ENCODE measurements at regions not wholly inside any gene's neighbourhood (a gene's known extent, or its start where the extent isn't known, plus 50 kb on each side); places are given as distances from the start of the nearest gene placed in this dataset.

GRCh38 chr1:191255354-191256054, 777.8 kb upstream of the BRINP3 start:
- peak overlapping the region; percentile 27 for H3K27ac ChIP-seq (ENCODE audit: low read length)
- no peak overlapping the region for H3K4me2 ChIP-seq (ENCODE audit: insufficient read depth, low read length)
- H3K9ac ChIP-seq (ENCODE audit: low read depth, low read length): no peak overlapping the region
- peak; percentile 98 for ATAC-seq (ENCODE audit: insufficient read depth, low read depth)
- peak overlapping the region; percentile 36; the same call in 1 of the 2 replicates for H2AFZ ChIP-seq (ENCODE audit: low read depth, low read length)
- no peaks in the 10 kb centered on the region for H4K20me1 ChIP-seq (ENCODE audit: insufficient read depth, low read length)
- H3K79me2 ChIP-seq (ENCODE audit: insufficient read depth, low read length): no peaks in the 10 kb centered on the region
- H3K27me3 ChIP-seq (ENCODE audit: insufficient read depth, low read length, poor library complexity): no peaks in the 10 kb centered on the region
- no peaks in the 10 kb centered on the region for H3K9me3 ChIP-seq (ENCODE audit: insufficient read depth, low read length, severe bottlenecking)
- peaks cover 8% of the 10 kb centered on the region for H3K4me1 ChIP-seq (ENCODE audit: insufficient read depth, low read length)
- TF ChIP-seq, protein P1, sequence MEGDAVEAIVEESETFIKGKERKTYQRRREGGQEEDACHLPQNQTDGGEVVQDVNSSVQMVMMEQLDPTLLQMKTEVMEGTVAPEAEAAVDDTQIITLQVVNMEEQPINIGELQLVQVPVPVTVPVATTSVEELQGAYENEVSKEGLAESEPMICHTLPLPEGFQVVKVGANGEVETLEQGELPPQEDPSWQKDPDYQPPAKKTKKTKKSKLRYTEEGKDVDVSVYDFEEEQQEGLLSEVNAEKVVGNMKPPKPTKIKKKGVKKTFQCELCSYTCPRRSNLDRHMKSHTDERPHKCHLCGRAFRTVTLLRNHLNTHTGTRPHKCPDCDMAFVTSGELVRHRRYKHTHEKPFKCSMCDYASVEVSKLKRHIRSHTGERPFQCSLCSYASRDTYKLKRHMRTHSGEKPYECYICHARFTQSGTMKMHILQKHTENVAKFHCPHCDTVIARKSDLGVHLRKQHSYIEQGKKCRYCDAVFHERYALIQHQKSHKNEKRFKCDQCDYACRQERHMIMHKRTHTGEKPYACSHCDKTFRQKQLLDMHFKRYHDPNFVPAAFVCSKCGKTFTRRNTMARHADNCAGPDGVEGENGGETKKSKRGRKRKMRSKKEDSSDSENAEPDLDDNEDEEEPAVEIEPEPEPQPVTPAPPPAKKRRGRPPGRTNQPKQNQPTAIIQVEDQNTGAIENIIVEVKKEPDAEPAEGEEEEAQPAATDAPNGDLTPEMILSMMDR (IDR thresholded peaks at IDR 0.05; ENCODE audit: borderline replicate concordance, extremely low read depth, low read length, poor library complexity, severe bottlenecking): peak; percentile 31
- TF ChIP-seq EZH2 (IDR thresholded peaks at IDR 0.05; ENCODE audit: borderline replicate concordance, low read depth, low read length, severe bottlenecking): no peak
- peak; percentile 44 for DNase-seq
- H3K36me3 ChIP-seq (ENCODE audit: insufficient read depth, low read length): no peaks in the 10 kb centered on the region
- no peak overlapping the region for H3K4me3 ChIP-seq (ENCODE audit: low read depth in 1 of 2, low read length in 2 of 2)

DNA sequence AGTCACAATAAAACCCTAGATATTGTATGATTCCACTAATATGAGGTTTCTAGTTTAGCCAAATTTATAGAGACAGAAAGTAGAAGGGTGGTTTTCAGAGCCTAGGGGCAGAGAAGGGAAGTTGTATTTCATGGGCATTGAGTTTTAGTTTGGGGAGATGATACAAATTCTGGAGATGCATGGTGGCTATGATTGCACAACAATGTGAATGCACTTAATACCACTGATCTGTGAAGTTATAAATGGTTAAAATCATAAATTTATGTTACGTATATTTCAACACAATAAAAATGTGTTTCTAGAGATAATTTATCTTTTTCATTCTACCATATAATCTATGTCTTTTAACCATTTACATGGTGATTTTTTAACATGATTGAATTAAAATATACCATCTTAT, 779.3 kb upstream of the BRINP3 start:
- no peaks in the 10 kb centered on the region for H3K79me2 ChIP-seq (ENCODE audit: insufficient read depth, low read length)
- H3K27ac ChIP-seq (ENCODE audit: low read length): no peak overlapping the region
- no peaks in the 10 kb centered on the region for H3K27me3 ChIP-seq (ENCODE audit: insufficient read depth, low read length, poor library complexity)
- no peak overlapping the region for H3K9ac ChIP-seq (ENCODE audit: low read depth, low read length)
- peaks cover 8% of the 10 kb centered on the region for H3K4me1 ChIP-seq (ENCODE audit: insufficient read depth, low read length)
- DNase-seq (no peak), ATAC-seq (ENCODE audit: insufficient read depth, low read depth) (no peak)
- H3K9me3 ChIP-seq (ENCODE audit: insufficient read depth, low read length, severe bottlenecking): no peaks in the 10 kb centered on the region
- TF ChIP-seq EZH2 (IDR thresholded peaks at IDR 0.05; ENCODE audit: borderline replicate concordance, low read depth, low read length, severe bottlenecking): no peak
- TF ChIP-seq, protein P1 (IDR thresholded peaks at IDR 0.05; ENCODE audit: borderline replicate concordance, extremely low read depth, low read length, poor library complexity, severe bottlenecking): no peak
- H3K4me2 ChIP-seq (ENCODE audit: insufficient read depth, low read length): no peak overlapping the region
- H4K20me1 ChIP-seq (ENCODE audit: insufficient read depth, low read length): no peaks in the 10 kb centered on the region
- H2AFZ ChIP-seq (ENCODE audit: low read depth, low read length): no peak overlapping the region
- no peaks in the 10 kb centered on the region for H3K36me3 ChIP-seq (ENCODE audit: insufficient read depth, low read length)
- no peak overlapping the region for H3K4me3 ChIP-seq (ENCODE audit: low read depth in 1 of 2, low read length in 2 of 2)

GRCh38 chr1:191260056-191260455, 782.4 kb upstream of the BRINP3 start:
- TF ChIP-seq, protein P1 (IDR thresholded peaks at IDR 0.05; ENCODE audit: borderline replicate concordance, extremely low read depth, low read length, poor library complexity, severe bottlenecking): no peak
- TF ChIP-seq EZH2 (IDR thresholded peaks at IDR 0.05; ENCODE audit: borderline replicate concordance, low read depth, low read length, severe bottlenecking): no peak
- H3K9ac ChIP-seq (ENCODE audit: low read depth, low read length): no peak overlapping the region
- H3K27ac ChIP-seq (ENCODE audit: low read length): no peak overlapping the region
- ATAC-seq (ENCODE audit: insufficient read depth, low read depth) (no peak), DNase-seq (no peak)
- no peaks in the 10 kb centered on the region for H4K20me1 ChIP-seq (ENCODE audit: insufficient read depth, low read length)
- no peak overlapping the region for H2AFZ ChIP-seq (ENCODE audit: low read depth, low read length)
- no peak overlapping the region for H3K4me2 ChIP-seq (ENCODE audit: insufficient read depth, low read length)
- H3K4me1 ChIP-seq (ENCODE audit: insufficient read depth, low read length): peaks cover 8% of the 10 kb centered on the region
- no peaks in the 10 kb centered on the region for H3K36me3 ChIP-seq (ENCODE audit: insufficient read depth, low read length)
- H3K9me3 ChIP-seq (ENCODE audit: insufficient read depth, low read length, severe bottlenecking): no peaks in the 10 kb centered on the region
- H3K79me2 ChIP-seq (ENCODE audit: insufficient read depth, low read length): no peaks in the 10 kb centered on the region
- no peaks in the 10 kb centered on the region for H3K27me3 ChIP-seq (ENCODE audit: insufficient read depth, low read length, poor library complexity)
- H3K4me3 ChIP-seq (ENCODE audit: low read depth in 1 of 2, low read length in 2 of 2): no peak overlapping the region
